Astrocyte (in vitro differentiated cells and primary cell): ENCODE measurements at regions not wholly inside any gene's neighbourhood (a gene's known extent, or its start where the extent isn't known, plus 50 kb on each side); places are given as distances from the start of the nearest gene placed in this dataset.

Experiments used
- DNase-seq: peaks from one replicate; pipeline ENCODE4 v3.0.0-alpha.2; 2010; ENCODE audit warnings: low read depth
- FAIRE-seq: peaks from 2 replicates; lab custom pipeline; 2011; peaks lifted over from hg19 to GRCh38; lab: Jason Lieb, UNC
- H2AFZ ChIP-seq: 2 replicates; pipeline ENCODE4 v1.6.0; 2012; ENCODE audit warnings: low read depth, low read length, inconsistent platforms
- H3K27ac ChIP-seq: 2 replicates; pipeline ENCODE4 v1.5.1; 2011; ENCODE audit warnings: low read depth, low read length, inconsistent platforms
- H3K27me3 ChIP-seq: 2 replicates; pipeline ENCODE4 v1.6.0; 2011; ENCODE audit warnings: low read length, inconsistent platforms; ENCODE audit not compliant: insufficient read depth
- H3K36me3 ChIP-seq: 2 replicates; pipeline ENCODE4 v1.5.1; 2011; ENCODE audit warnings: low read length, inconsistent platforms; ENCODE audit not compliant: insufficient read depth
- H3K4me1 ChIP-seq: 2 replicates; pipeline ENCODE4 v1.5.1; 2011; ENCODE audit warnings: low read length, inconsistent platforms; ENCODE audit not compliant: insufficient read depth
- H3K4me2 ChIP-seq: 2 replicates; pipeline ENCODE4 v1.6.0; 2012; ENCODE audit warnings: low read length, inconsistent platforms
- H3K4me3 ChIP-seq: 2 replicates; pipeline ENCODE4 v1.5.1; 2011; ENCODE audit warnings: low read depth, mild to moderate bottlenecking, low read length, inconsistent platforms; ENCODE audit not compliant: insufficient read depth
- H3K79me2 ChIP-seq: 2 replicates; pipeline ENCODE4 v1.6.0; 2012; ENCODE audit warnings: mild to moderate bottlenecking, low read length, inconsistent platforms; ENCODE audit not compliant: insufficient read depth
- H3K9ac ChIP-seq: 2 replicates; pipeline ENCODE4 v1.6.0; 2012; ENCODE audit warnings: mild to moderate bottlenecking, low read length, inconsistent platforms
- H3K9me3 ChIP-seq: 2 replicates; pipeline ENCODE4 v1.5.1; 2012; ENCODE audit warnings: low read depth, mild to moderate bottlenecking, low read length, inconsistent platforms; ENCODE audit not compliant: insufficient read depth
- H4K20me1 ChIP-seq: 2 replicates; pipeline ENCODE4 v1.6.0; 2012; ENCODE audit warnings: low read length, inconsistent platforms; ENCODE audit not compliant: insufficient read depth
- H3K27ac Mint-ChIP-seq: one replicate; pipeline ENCODE4 v1.8.0; 2021; ENCODE audit warnings: mild to moderate bottlenecking, mixed read lengths; ENCODE audit not compliant: unreplicated experiment
- H3K27me3 Mint-ChIP-seq: one replicate; pipeline ENCODE4 v1.8.0; 2021; ENCODE audit warnings: low read depth, mixed read lengths; ENCODE audit not compliant: unreplicated experiment
- H3K36me3 Mint-ChIP-seq: one replicate; pipeline ENCODE4 v1.8.0; 2021; ENCODE audit warnings: low read depth, mixed read lengths; ENCODE audit not compliant: unreplicated experiment
- H3K4me1 Mint-ChIP-seq: one replicate; pipeline ENCODE4 v1.8.0; 2021; ENCODE audit warnings: low read depth, mixed read lengths; ENCODE audit not compliant: unreplicated experiment
- H3K4me3 Mint-ChIP-seq: one replicate; pipeline ENCODE4 v1.8.0; 2021; ENCODE audit warnings: mild to moderate bottlenecking, moderate library complexity, mixed read lengths; ENCODE audit not compliant: unreplicated experiment
- H3K9me3 Mint-ChIP-seq: one replicate; pipeline ENCODE4 v1.8.0; 2021; ENCODE audit warnings: mild to moderate bottlenecking, mixed read lengths; ENCODE audit not compliant: unreplicated experiment
- EZH2 ChIP-seq: IDR thresholded peaks from 2 replicates; pipeline ENCODE4 v1.6.1; 2012; ENCODE audit warnings: mild to moderate bottlenecking, low read length, inconsistent platforms; ENCODE audit not compliant: insufficient read depth
- TF ChIP-seq, protein P1 (sequence below): IDR thresholded peaks from 2 replicates; pipeline ENCODE4 v1.5.1; 2011; ENCODE audit warnings: low read depth, mild to moderate bottlenecking, inconsistent platforms, low read length, moderate library complexity; ENCODE audit not compliant: insufficient read depth

DNA sequence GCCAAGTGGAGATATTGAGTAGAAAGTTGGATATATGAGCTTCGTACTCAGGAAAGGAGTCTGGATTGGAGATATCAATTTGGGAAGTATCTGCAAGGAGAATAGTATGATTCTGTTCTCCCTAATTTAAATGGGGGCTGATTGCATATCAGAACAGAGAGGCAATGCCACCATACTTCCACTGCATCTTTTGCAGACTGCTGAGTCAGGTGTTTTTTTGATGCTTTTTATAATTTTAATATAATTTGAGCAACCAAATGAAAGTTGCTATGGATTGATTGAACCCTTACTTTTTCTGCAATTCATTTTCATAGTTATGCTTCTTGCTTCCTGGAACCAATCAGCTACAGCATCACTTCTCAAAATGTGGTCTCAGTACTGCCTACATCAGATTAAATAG, 590.3 kb downstream of the USP25 start:
- FAIRE-seq: no peak
- no peaks in the 10 kb centered on the region for H3K36me3 Mint-ChIP-seq
- Histone ChIP-seq H2AFZ (no peak overlapping the region), H3K36me3 (no peaks in the 10 kb centered on the region), H3K27ac (no peak overlapping the region), H3K4me3 (no peak overlapping the region), H3K9ac (no peak overlapping the region), H3K79me2 (peaks cover 4% of the 10 kb centered on the region), H4K20me1 (no peaks in the 10 kb centered on the region), H3K9me3 (no peaks in the 10 kb centered on the region), H3K27me3 (no peaks in the 10 kb centered on the region), H3K4me1 (peaks cover 4% of the 10 kb centered on the region), H3K4me2 (no peak overlapping the region)
- H3K4me1 Mint-ChIP-seq: no peaks in the 10 kb centered on the region
- H3K27me3 Mint-ChIP-seq: no peaks in the 10 kb centered on the region
- no peak for DNase-seq
- H3K4me3 Mint-ChIP-seq: no peak overlapping the region
- no peak for TF ChIP-seq EZH2
- TF ChIP-seq, protein P1, sequence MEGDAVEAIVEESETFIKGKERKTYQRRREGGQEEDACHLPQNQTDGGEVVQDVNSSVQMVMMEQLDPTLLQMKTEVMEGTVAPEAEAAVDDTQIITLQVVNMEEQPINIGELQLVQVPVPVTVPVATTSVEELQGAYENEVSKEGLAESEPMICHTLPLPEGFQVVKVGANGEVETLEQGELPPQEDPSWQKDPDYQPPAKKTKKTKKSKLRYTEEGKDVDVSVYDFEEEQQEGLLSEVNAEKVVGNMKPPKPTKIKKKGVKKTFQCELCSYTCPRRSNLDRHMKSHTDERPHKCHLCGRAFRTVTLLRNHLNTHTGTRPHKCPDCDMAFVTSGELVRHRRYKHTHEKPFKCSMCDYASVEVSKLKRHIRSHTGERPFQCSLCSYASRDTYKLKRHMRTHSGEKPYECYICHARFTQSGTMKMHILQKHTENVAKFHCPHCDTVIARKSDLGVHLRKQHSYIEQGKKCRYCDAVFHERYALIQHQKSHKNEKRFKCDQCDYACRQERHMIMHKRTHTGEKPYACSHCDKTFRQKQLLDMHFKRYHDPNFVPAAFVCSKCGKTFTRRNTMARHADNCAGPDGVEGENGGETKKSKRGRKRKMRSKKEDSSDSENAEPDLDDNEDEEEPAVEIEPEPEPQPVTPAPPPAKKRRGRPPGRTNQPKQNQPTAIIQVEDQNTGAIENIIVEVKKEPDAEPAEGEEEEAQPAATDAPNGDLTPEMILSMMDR: no peak
- H3K27ac Mint-ChIP-seq: no peak overlapping the region
- H3K9me3 Mint-ChIP-seq: no peaks in the 10 kb centered on the region

DNA sequence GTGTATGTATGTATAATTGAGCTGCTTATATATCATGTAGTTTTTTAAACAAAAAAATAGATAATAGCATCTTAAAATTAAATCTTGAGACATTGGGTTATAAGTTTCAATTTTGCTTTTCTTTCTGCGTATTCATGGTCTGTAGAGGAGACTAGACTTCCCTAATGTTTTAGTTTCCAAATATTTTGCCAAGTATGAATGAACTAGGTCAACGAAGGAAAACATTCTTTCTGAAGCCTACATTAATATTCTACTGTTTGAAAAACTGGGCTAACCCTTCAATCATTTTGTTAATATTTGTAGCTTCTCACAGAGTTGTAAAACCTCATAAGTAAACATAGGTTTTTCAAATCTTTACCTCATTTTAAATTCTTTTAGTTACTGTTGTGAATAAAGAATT, 592.7 kb downstream of the USP25 start:
- H3K9me3 Mint-ChIP-seq: no peaks in the 10 kb centered on the region
- no peaks in the 10 kb centered on the region for H3K36me3 Mint-ChIP-seq
- TF ChIP-seq, protein P1: no peak
- TF ChIP-seq EZH2: no peak
- no peak for FAIRE-seq
- H3K4me3 Mint-ChIP-seq: no peak overlapping the region
- no peaks in the 10 kb centered on the region for H3K4me1 Mint-ChIP-seq
- Histone ChIP-seq H3K79me2 (peaks cover 4% of the 10 kb centered on the region), H3K27ac (no peak overlapping the region), H3K9me3 (no peaks in the 10 kb centered on the region), H3K4me1 (peaks cover 4% of the 10 kb centered on the region), H3K9ac (no peak overlapping the region), H3K4me3 (no peak overlapping the region), H3K4me2 (no peak overlapping the region), H3K27me3 (no peaks in the 10 kb centered on the region), H3K36me3 (no peaks in the 10 kb centered on the region), H2AFZ (no peak overlapping the region), H4K20me1 (no peaks in the 10 kb centered on the region)
- H3K27ac Mint-ChIP-seq: no peak overlapping the region
- peak; percentile 24 for DNase-seq
- no peaks in the 10 kb centered on the region for H3K27me3 Mint-ChIP-seq

DNA sequence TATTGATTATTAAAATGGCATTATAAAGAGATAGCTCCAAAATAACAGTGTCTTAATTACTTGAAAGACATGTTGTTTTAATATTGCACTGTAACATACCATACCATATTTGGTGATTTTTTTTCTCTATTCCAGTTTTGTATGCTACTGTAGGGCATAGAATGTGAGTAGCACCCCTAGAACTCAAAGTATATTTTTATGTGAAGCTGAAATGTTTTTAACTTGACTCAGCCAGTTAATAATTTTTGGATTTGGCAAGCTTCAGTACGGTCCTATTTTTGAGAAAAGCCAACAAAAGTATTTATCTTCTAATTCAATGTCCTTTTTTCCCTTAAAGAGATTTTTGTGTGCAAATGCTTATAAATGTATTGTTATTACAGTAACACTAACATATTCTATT, 593.8 kb downstream of the USP25 start:
- peak; percentile 45 for FAIRE-seq
- Histone ChIP-seq H3K79me2 (peaks cover 4% of the 10 kb centered on the region), H3K36me3 (no peaks in the 10 kb centered on the region), H3K4me3 (no peak overlapping the region), H3K9ac (no peak overlapping the region), H3K27me3 (no peaks in the 10 kb centered on the region), H3K9me3 (no peaks in the 10 kb centered on the region), H3K27ac (no peak overlapping the region), H2AFZ (no peak overlapping the region), H4K20me1 (no peaks in the 10 kb centered on the region), H3K4me1 (peaks cover 4% of the 10 kb centered on the region), H3K4me2 (no peak overlapping the region)
- TF ChIP-seq, protein P1: no peak
- no peak for TF ChIP-seq EZH2
- Mint-ChIP-seq H3K36me3 (no peaks in the 10 kb centered on the region), H3K4me3 (no peak overlapping the region), H3K27ac (no peak overlapping the region), H3K9me3 (no peaks in the 10 kb centered on the region), H3K27me3 (no peaks in the 10 kb centered on the region), H3K4me1 (no peaks in the 10 kb centered on the region)
- peak; percentile 35 for DNase-seq
